NCI-H748 treated with DMSO at 0.1 percent for 48 hours (cell line): ENCODE measurements at regions not wholly inside any gene's neighbourhood (a gene's known extent, or its start where the extent isn't known, plus 50 kb on each side); places are given as distances from the start of the nearest gene placed in this dataset.

Experiments used
- DNase-seq: peaks from one replicate; lab custom pipeline; 2025; lab: John Stamatoyannopoulos, UW

DNA sequence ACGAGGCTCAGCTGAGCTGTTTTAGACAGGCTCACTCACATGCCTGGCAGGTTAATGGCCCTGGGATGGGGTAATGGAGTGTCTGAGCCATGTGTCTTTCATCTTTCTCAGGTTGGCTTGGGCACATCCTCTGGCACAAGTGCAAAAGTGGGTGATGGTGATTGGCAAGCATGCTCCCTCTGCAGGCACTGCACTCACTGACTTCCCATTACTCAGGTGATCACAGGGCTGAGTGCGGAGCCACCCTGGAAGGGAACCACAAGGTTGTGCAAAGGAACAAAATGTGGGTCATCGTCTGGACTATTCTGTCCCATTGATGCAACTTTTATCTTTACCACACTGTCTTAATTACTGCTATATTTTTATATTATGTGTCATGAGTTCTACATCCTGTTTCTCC, 244.1 kb upstream of the AKR1E2 start:
- no peak for DNase-seq

DNA sequence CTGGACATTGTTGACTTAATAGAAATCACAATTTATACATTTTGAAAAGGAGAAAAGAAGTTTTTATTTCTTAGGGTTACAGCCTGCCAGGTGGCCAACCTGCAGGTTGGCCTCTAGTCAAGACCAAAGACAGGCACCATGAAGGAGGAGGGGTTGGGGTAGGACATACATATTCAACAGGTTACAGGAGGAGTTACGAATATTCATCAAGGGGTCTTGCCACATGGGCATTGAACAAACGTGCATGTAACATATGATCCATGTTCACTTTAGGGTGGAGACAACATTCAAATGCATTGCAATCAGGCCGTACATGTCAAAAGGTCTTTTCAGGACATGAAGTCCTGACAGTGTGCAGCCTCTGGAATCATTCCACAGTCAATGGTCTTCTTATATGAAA, 246.2 kb upstream of the AKR1E2 start:
- DNase-seq, result no peak

DNA sequence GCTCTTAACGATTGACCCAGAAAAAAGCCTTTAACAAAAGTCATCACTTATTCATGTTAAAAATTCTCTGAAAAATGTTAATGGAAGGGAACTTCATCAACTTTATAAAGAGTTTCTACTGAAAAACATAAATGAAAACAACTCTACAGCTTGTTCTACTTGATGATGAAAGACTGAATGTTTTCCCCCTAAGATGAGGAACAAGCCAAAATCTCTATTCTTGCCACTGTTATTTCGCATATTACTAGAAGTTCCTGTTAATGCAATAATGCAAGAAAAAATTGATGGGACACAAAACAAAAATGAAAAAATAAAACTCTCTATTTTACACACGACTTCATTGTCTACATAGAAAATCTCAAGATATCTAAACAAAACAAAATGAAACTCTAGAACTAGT, 249.8 kb upstream of the AKR1E2 start:
- no peak for DNase-seq

DNA sequence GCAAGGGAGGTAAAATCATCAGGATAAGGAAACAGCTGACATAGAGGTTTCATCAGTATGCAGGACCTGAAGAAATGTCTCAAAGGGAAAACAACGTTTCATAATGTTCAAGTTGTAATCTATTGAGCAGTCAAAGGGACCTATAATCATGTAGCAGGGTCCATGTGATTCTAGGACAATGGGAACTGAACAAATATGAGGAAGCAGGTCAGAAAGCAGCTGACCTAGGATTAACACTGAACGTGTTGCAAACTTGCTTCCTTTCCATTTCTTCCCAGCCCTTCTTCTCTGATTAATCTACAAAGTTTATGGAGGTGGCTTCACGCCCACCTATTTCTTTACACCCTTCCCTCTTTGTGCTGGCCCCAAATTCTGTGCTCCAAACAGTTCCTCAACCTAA, 256.9 kb upstream of the AKR1E2 start:
- no peak for DNase-seq

DNA sequence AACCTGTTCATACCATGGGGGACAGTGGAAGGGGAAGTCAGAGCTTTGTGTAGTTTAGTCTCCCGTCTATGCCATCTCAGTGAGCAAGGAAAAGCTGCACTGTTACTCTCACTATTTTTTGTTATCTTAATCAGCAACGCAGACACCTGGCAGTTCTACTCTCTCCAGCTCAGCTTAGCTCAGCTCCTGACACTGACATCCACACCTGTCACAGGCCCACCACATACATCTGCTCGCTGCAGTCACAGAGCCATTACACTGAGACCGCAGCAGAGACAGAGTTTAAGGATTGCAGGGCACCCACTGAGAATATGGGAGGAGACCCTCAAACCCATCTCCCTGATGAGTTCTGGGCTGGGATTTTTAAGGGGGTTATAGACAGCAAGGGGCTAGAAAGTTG, 257.3 kb upstream of the AKR1E2 start:
- no peak for DNase-seq

DNA sequence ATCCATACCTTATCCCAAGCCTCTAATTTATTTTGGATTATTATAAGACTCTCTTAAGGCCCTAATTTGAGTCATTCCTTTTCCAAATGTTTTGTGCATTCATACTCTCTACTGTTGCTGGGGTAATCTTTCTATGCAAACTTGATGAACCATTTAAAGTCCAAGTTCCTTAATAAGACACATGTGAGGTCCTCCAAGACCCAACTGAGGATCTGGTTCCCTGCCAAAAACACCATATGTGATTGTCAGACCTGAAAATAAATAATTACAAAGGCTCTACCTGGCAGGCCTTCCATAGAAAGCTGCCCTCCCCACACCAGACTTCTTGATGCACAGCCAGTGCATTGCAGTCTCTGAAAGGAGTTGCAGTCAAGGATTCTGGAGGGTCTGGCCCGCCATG, 257.9 kb upstream of the AKR1E2 start:
- DNase-seq, result no peak

DNA sequence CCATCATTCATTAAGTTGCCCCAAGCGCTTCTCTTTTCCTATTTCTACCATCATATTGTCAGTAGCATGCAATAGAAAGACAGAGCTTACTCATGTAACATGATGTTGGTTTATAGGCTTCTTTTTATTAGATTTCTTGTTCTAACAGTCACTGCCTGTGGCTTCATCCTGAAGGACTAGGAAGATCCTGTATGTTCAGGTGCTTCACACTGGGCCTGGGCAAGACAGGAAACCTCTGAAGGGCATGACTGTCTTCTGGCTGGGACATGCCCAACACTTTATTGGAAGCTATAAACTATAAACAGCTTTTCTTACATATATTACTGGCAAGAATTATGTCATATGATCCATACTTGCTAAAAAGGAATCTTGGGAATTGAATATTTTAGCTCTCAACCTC, 258.4 kb upstream of the AKR1E2 start:
- no peak for DNase-seq

DNA sequence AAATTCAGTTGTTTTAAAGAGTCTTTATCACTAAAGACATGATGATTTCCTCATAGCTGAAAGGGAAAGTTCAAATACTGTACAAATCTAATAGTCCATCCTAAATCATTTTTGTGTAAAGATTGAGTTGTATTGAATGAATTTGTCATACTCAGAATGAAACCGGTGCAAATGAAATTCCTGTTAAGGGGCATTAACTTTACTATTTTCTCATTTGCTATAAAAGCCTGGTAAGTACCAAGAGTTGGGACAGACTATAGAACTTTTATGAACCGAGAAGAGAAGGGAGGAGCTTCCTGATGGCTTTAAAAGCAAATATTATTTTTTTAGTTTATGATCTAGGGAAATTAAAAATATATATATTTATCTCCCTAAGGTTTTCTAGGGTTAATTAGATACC, 260.0 kb upstream of the AKR1E2 start:
- DNase-seq, result no peak

DNA sequence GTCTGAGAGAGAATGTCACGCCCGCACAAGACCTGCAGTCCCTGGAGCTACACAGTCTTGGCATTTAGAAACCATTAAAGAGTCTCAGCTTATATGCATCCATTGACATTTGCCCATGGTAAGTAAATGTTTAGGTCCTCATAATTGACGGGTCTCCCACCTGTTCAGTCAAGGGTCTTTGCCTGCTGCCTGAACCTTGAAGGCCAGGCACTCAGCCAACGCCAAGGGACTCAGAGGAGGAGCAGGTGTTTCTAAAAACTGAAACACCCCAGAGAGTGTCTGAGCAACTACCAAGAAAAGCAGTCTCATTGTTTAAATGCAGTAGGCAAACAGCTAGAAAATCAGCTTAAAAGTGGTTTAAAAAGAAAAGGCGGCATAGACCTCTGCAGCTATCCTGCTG, 264.7 kb upstream of the AKR1E2 start:
- DNase-seq, result no peak

DNA sequence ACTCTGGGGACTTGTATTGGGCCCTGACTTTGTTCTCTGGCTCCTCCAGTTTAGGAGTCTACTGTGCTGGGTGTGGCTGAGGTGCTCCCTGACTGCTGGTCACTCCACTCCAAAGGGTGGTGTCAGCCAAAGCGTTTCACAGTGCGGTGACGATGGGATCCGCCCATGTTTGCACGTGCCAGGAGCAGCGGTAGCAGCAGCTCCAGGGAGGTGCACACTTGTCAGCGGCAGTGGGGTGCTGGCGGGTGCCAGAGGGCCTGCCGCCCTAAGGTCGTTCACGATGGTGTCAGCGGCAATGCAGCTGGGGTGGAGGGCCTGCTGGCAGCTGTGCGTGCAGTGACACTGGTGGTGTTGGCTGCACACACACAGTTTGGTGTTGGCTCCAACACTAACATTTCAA, 268.5 kb upstream of the AKR1E2 start:
- DNase-seq, result no peak

DNA sequence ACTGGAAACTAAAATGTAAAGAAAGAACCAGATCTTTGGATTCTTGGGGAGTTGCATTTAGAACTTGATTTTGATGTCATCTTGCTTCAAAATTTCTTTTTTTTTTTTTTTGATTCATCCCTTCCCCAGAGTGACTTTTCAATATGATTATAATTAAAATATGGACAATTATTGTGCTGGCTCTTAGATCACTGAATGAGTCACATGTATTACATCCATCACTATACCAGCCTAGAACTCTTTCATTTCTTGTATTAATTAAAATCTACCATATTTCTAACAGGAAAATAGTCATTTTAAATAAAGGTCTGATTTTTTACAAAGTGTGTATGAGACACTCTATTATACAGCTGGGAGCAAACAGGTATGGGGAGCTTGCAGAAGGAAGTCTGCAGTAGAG, 269.5 kb upstream of the AKR1E2 start:
- DNase-seq, result no peak

DNA sequence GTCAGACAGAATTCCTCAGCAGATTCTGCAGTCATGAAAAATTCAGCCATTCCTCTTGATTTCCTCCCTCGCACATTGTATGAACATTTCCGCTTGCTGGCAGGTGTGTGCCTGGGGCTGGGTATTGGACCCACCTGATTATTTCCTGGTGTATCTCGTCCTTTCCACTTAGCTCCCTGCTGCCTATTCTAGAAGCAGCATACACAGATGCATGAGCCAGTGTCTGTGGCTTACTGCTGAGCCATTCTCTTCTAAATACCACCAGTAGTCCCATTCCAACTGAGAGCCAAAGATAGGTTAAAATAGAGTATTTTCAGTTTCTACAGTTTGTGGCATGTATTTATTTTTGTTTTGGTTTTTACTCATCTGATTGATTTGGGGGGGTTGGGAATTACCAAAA, 270.1 kb upstream of the AKR1E2 start:
- DNase-seq, result no peak

DNA sequence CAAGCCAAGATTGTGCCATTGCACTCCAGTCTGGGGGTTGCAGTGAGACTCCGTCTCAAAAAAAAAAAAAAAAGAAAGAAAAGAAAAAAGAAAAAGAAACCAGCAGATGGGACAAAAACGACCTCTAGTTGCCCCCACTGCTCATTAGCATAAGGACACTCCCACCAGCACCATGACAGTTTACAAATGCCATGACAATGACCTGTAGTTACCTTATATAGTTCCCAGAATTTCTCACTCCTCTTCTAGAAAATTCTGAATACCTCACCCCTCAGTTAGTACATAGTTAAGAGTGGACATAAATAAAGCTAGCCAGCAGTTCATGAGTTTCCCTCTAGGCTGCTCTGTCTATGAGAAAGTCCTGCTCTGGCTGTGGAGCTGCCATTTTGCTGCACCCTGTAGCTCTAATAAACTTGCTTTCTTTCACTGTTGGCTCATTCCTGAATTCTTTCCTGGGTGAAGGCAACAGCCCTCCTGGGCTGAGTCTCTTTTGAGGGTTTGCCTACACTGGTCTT, 276.8 kb upstream of the AKR1E2 start:
- DNase-seq, result no peak

DNA sequence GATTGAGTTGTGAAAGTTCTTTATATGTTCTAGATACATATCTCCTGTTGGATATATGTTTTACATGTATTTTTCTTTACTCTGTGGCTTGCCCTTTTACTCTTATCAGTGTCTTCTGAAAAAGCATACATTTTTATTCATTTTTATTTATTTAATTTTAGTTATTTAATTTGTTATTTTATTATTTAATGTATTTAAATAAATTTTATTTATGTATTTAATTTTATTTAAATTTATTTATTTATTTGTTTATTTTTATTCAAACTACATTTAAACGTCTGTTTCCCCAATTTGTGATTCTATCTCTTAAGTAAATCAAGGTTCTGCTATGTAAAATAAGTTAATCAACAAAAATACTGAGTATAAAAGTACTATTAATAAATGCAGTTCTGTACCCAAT, 279.1 kb upstream of the AKR1E2 start:
- no peak for DNase-seq

DNA sequence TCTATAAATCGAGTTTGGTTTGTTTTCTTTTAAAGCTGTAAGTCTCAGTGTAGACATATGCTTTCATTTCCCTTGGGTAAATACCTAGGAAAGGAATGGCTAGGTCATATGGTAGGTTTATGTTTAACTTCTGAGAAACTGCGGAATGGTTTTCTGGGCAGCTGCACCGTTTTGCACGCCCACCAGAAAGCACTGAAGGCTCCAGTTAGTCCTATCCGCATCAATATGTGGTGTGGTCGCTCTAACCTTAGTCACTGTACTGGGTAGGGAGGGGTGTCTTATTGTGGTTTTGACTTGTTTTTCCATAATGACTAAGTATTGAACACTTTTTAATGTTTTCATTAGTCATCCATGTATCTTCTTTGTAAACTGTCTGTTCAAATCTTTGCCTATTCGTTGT, 279.5 kb upstream of the AKR1E2 start:
- DNase-seq, result no peak

DNA sequence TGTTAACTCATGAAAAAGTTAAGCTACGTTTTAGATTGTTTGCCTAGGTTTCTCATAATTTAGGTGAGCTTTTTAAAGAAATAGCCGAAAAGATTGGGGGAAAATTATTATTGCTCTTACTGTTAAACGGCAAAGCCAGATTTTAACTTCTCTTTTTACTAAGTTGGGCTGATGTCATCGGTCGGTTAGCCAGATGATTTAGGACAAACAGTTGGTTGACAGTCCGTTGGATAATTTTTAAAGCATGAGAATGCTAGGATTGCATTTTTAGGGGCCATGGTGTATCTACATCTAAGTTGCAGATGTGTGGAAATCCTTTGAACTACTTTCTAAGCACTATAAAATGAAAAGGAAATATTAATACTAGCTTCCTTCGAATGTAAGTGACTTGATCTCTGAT, 280.9 kb upstream of the AKR1E2 start:
- no peak for DNase-seq

DNA sequence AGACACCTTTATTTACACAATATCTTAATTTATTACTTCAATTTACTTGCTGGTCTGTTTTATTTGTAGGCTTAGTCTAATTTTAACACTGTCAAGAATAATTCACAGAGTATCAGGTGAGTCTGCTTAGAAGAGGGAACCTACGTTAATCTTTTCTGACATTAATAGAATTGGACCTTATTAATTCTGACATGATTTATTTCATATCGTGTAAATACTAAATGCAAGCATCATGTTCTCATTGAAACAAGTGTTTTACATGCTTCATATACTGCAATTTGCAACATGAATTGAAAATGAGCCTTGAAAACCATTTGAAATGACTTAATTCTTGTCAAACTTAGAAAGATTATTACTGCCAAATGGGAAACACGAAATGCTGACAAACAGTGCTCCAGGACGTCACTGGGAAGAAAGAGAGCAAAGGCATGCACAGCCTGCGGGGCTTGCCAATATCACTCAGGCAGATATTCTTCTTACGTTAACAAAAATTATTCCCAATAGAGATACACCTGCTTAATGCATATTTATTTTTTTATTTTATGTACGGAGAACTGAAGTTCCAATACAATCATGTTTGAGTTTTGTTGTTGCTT, 282.0 kb upstream of the AKR1E2 start:
- no peak for DNase-seq

DNA sequence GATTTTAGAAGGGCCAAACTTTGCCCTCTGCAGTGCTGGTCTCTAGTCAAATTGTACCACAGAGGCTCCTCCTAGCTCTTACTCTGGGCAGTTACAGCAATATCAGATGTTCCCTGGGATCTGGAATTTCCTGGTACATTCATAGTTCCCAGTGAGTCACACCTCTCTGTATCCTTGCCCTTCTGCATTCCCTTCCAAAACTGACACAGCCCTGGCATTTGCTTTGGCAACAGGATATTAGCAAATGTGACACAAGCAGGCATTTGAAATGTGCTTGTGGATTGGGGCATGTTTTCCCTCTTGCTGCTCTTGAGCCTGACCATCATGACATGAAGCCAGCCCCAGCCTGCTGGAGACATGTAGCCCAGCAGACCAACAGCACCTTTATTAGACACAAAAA, 284.7 kb upstream of the AKR1E2 start:
- DNase-seq, result no peak

DNA sequence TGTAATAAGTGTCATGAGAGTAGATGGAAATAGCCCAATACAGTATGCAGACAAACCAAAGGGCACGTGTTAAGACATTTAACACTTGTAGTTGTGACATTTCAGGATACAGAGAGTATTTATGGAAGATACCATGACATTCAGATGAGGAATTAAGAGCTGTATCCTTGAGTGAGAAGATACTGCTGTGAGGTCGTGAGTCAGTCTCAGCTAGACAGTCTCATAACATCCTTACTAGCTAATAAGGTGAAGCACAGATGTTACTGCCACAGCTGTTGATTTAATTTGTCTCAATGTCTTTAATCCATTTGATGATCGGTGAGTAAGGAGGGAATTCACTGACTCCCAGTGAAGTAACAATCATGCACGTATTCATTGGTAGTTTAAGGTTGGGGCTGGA, 288.0 kb upstream of the AKR1E2 start:
- DNase-seq, result no peak

DNA sequence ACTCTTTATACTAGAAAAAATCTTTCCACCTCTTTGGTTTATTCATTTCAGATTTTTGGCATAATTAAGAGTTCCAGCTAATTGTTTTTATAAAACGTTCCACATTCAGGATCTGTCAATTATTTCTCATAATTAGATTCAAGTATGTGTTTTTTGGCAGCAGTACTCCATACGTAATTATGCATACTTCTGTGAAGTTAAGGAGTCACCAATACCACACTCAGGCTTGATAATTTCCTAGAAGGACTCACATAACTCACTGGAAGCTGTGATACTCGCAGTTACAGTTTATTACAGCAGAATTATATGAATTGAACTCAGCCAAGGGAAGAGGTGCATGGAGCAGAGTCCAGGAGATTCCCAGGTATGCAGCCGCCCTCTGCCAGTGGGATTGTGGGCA, 290.5 kb upstream of the AKR1E2 start:
- DNase-seq, result no peak

DNA sequence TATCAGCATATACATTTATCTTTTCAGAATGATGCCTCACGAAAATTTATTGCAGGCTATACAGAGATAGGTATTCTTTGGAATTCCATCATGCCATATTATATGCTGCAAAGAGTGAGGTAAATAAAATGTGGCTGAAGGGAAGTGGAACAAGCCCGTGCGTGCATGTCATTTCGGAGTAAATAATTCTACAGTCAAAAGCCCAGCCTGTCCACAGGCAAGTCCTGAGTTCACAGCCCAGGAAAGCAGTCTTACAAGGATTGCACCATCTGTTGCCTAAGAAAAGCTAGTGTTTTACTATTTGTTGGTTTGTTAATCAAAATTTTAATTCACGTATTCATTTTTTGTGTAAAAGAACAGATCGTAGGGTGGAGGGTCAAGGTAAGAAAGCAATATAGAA, 292.4 kb upstream of the AKR1E2 start:
- DNase-seq, result no peak

DNA sequence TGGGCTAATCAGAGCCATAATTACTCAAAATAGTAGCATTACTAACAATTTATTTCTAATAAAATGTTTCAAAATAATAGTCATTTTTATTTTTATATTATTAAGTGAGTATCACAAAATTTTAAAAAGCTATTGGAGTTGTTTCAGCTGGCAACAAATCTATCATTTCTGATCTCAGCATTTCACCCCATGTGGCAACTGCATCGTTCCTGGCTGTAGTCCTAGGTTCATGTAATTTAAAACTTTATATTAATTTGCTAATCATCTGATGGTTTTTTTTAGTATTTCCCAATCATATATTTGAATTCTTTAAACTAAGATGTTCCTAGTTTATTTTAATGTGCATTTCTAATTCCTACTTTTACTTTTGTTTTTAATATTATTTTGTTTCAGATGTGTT, 293.0 kb upstream of the AKR1E2 start:
- DNase-seq, result no peak

DNA sequence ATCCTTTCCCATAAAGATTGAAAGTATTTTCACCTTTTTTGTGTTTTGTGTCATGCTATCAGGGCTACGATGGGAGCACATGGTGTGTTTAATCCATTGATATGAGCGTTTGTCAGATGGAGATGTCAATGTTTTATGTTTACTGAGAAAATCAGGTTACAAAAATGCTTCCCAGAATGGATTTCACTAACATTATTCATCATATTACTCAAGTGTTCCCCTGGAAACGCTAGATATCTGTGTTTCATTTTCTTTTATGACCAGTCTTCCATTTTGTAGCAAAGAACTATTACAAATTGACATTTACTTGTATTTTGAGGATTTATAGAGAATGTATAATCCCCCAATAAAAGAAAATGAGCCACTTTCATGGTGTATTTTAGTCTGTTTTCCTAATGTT, 293.5 kb upstream of the AKR1E2 start:
- DNase-seq, result no peak

DNA sequence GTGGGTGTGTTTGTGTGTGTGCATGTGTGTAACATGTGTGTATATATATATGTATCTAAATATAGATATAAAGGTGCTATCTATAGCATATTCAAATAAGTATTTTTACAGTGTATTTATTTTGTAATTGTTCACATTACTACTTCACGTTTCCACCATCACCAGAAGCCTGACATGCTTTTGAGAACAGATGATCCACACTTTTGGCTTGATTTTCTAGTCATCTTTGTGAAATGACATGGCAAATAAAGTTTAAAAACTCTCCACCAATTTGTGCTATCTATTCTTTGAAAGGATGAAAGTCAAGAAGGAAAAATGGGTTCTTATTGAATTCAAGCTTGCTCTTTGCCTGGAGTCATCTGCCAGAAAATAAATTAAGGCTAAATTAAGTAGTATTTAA, 294.0 kb upstream of the AKR1E2 start:
- no peak for DNase-seq

DNA sequence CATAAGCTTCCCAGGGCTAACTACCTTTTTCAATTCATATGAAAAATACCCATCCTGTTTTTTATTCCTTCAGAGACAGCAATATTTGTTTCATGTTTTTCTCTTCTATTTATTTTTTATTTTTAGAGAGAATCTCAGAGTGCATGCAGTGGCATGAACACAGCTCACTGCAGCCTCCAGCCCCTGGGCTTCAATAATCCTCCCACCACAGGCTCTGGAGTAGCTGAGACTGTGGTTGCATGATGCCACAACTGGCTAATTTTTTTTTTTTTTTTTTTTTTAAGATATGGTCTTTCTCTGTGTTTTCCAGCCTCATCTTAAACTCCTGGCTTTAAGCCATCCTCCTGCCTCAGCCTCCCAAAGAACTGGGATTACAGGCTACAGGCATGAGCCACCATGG, 296.7 kb upstream of the AKR1E2 start:
- DNase-seq, result no peak
